ENCODE measurements at regions not wholly inside any gene's neighbourhood (a gene's known extent, or its start where the extent isn't known, plus 50 kb on each side); places are given as distances from the start of the nearest gene placed in this dataset.
"Not testable (repeated sequence)": the region's sequence is repeated elsewhere in the genome, so short reads cannot be mapped to it uniquely, and the experiment has no call there.

DNA sequence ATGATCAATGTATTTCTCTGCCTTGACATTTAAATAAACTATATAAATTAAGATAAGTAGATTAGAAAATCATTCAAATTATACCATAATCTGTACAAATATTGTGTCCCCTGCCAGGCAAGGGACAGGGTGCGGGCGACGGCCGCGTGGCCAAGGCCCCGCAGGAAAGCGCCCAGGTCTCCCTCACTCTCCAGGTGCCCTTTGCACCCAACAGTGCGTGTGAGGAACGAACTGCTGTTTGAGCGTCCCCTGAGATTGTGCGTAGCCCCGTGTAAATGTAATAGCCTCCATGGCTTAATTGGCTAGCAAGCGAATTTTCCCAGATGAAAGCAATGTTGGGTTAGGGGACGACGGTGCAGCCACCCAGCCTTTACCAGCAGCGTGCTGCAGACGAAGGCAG is 161.4 kb downstream of the SYT15 start:
- TF ChIP-seq FOXM1 (IDR thresholded peaks at IDR 0.05; ENCODE audit: borderline replicate concordance); FOXK2 (IDR thresholded peaks at IDR 0.05); TARDBP (IDR thresholded peaks at IDR 0.05); FOXA1 (IDR thresholded peaks at IDR 0.05); BHLHE40 (IDR thresholded peaks at IDR 0.05; ENCODE audit: borderline replicate concordance); ZNF384 (IDR thresholded peaks at IDR 0.05); ELF4 (IDR thresholded peaks at IDR 0.05): not testable (repeated sequence)
